ENCODE measurements at regions not wholly inside any gene's neighbourhood (a gene's known extent, or its start where the extent isn't known, plus 50 kb on each side); places are given as distances from the start of the nearest gene placed in this dataset.

- DNase-seq, result no peak
Observed at GRCh38 chr2:30048636-30049175, 98.1 kb upstream of the YPEL5 start.

- no peak for DNase-seq
Observed at GRCh38 chr2:30055548-30055947, 91.3 kb upstream of the YPEL5 start.

GRCh38 chr2:30060562-30060961, 86.2 kb upstream of the YPEL5 start:
- no peak for DNase-seq

- DNase-seq, result no peak
Observed at GRCh38 chr2:30068067-30068466, 78.7 kb upstream of the YPEL5 start.

GRCh38 chr2:30072250-30072842, 74.5 kb upstream of the YPEL5 start:
- peak; percentile 48 for DNase-seq

GRCh38 chr2:30073523-30073922, 73.3 kb upstream of the YPEL5 start:
- DNase-seq, result no peak

GRCh38 chr2:30074023-30074422, 72.8 kb upstream of the YPEL5 start:
- DNase-seq, result no peak

GRCh38 chr2:30078521-30078920, 68.3 kb upstream of the YPEL5 start:
- no peak for DNase-seq

GRCh38 chr2:30084915-30085314, 61.9 kb upstream of the YPEL5 start:
- no peak for DNase-seq

- no peak for DNase-seq
Observed at GRCh38 chr2:30089171-30089570, 57.6 kb upstream of the YPEL5 start.

- DNase-seq, result no peak
Observed at GRCh38 chr2:30095402-30095801, 51.4 kb upstream of the YPEL5 start.

GRCh38 chr2:30096451-30096850, 50.4 kb upstream of the YPEL5 start:
- no peak for DNase-seq
